B cell (primary cell): ENCODE measurements at regions not wholly inside any gene's neighbourhood (a gene's known extent, or its start where the extent isn't known, plus 50 kb on each side); places are given as distances from the start of the nearest gene placed in this dataset.

Experiments
- ATAC-seq: fragments of 200-7000 bp; cut with Tn5 transposase; one replicate; pipeline ENCODE4 v1.10.0; 2021; ENCODE audit warnings: low read depth, mild to moderate bottlenecking, moderate number of reproducible peaks, moderate library complexity
- CTCF ChIA-PET: fragments of 350-600 bp; sonication (Branson Sonifier 250); formaldehyde crosslinking; loops from one replicate; lab custom pipeline; 2021; ENCODE audit warnings: antibody characterized with exemption, inconsistent platforms; lab: Charles Lee
- POLR2A ChIA-PET: fragments of 350-600 bp; sonication (Branson Sonifier 250); formaldehyde crosslinking; loops from one replicate; lab custom pipeline; 2021; ENCODE audit warnings: antibody characterized with exemption; lab: Charles Lee
- DNase-seq: peaks from one replicate; pipeline ENCODE4 v3.0.0; 2013
- H2AFZ ChIP-seq: 2 replicates; pipeline ENCODE4 v1.6.1; 2012; ENCODE audit warnings: mild to moderate bottlenecking, low read depth, low read length; ENCODE audit not compliant: insufficient read depth, poor library complexity, severe bottlenecking
- H3K27ac ChIP-seq, 2 donors: 1 replicate in 1 of 2; 2 replicates in 1 of 2; pipeline ENCODE4 v1.5.1; 2012 to 2013; ENCODE audit warnings: low read length in 2 of 2, mild to moderate bottlenecking in 2 of 2, moderate library complexity in 1 of 2
- H3K27me3 ChIP-seq, 4 experiments: fragments of 200-600 bp in 1 of 4; sonication (generic) in 1 of 4; replicated peaks in 1 of 4; 1 replicate in 2 of 4; 2 replicates in 2 of 4; pipeline versions ENCODE4 v1.6.1 to v1.7.0; 2013 to 2016; ENCODE audit warnings: low read length in 3 of 4, mild to moderate bottlenecking in 2 of 4, mixed read lengths in 1 of 4, moderate library complexity in 1 of 4; ENCODE audit not compliant: insufficient read depth in 4 of 4, control insufficient read depth in 3 of 4; ENCODE audit errors: control extremely low read depth in 1 of 4
- H3K36me3 ChIP-seq, 2 experiments: replicated peaks in 1 of 2; 1 replicate in 1 of 2; 2 replicates in 1 of 2; pipeline versions ENCODE4 v1.6.1 to v1.7.1; 2013; ENCODE audit warnings: low read length in 1 of 2; ENCODE audit not compliant: insufficient read depth in 2 of 2, control insufficient read depth in 1 of 2; ENCODE audit errors: control extremely low read depth in 1 of 2, extremely low read depth in 1 of 2
- H3K4me1 ChIP-seq, 2 donors: fragments of 200-600 bp in 1 of 2; sonication (generic) in 1 of 2; 1 replicate in 1 of 2; 2 replicates in 1 of 2; pipeline versions ENCODE4 v1.5.1 to v1.6.1; 2013 to 2017; ENCODE audit warnings: low read length in 2 of 2; ENCODE audit not compliant: control insufficient read depth in 2 of 2, insufficient read depth in 2 of 2
- H3K4me2 ChIP-seq: replicated peaks from 2 replicates; pipeline ENCODE3; 2012; ENCODE audit warnings: mild to moderate bottlenecking, low read depth, low read length; ENCODE audit not compliant: poor library complexity, severe bottlenecking
- H3K4me3 ChIP-seq, 5 experiments: fragments of 200-600 bp in 1 of 5; sonication (generic) in 1 of 5; 1 replicate in 3 of 5; 2 replicates in 2 of 5; pipeline versions ENCODE4 v1.5.1 to v1.7.0; 2011 to 2016; ENCODE audit warnings: low read length in 4 of 5, mild to moderate bottlenecking in 4 of 5, low read depth in 2 of 5, control low read depth in 1 of 5, moderate library complexity in 1 of 5; ENCODE audit not compliant: insufficient read depth in 1 of 5; ENCODE audit errors: control extremely low read depth in 1 of 5, extremely low read depth in 1 of 5
- H3K79me2 ChIP-seq: fragments of 200-600 bp; sonication (generic); one replicate; pipeline ENCODE4 v1.6.0; 2016; ENCODE audit warnings: low read length; ENCODE audit not compliant: control insufficient read depth, insufficient read depth
- H3K9ac ChIP-seq: fragments of 200-600 bp; sonication (generic); 2 replicates; pipeline ENCODE4 v1.6.1; 2017; ENCODE audit warnings: mild to moderate bottlenecking, low read length, moderate library complexity
- H3K9me3 ChIP-seq, 3 donors: one replicate each; pipeline versions ENCODE4 v1.6.1 to v1.7.1; 2013; ENCODE audit warnings: low read length in 2 of 3; ENCODE audit not compliant: control insufficient read depth in 2 of 3, insufficient read depth in 1 of 3; ENCODE audit errors: control extremely low read depth in 1 of 3
- H4K20me1 ChIP-seq: 2 replicates; pipeline ENCODE4 v1.6.0; 2012; ENCODE audit warnings: mild to moderate bottlenecking, low read length; ENCODE audit not compliant: insufficient read depth, control insufficient read depth, poor library complexity, severe bottlenecking
- H3K27ac Mint-ChIP-seq: one replicate; pipeline ENCODE4 v1.8.0; 2021; ENCODE audit warnings: mixed read lengths
- H3K27me3 Mint-ChIP-seq: one replicate; pipeline ENCODE4 v1.8.0; 2021; ENCODE audit warnings: mixed read lengths
- H3K4me1 Mint-ChIP-seq: one replicate; pipeline ENCODE4 v1.8.0; 2021; ENCODE audit warnings: mixed read lengths
- H3K4me3 Mint-ChIP-seq: one replicate; pipeline ENCODE4 v1.8.0; 2021; ENCODE audit warnings: mixed read lengths
- H3K9me3 Mint-ChIP-seq: one replicate; pipeline ENCODE4 v1.8.0; 2022; ENCODE audit warnings: mixed read lengths; ENCODE audit not compliant: insufficient read depth
- EZH2 ChIP-seq: IDR thresholded peaks from 2 replicates; pipeline ENCODE4 v1.6.1; 2012; ENCODE audit warnings: borderline replicate concordance, low read depth, mild to moderate bottlenecking, moderate library complexity, low read length; ENCODE audit not compliant: insufficient read depth, poor library complexity, severe bottlenecking
- WGBS: methylation state at CpG from one replicate; pipeline ENCODE4 v1.1.5; 2013; ENCODE audit warnings: missing lambda C conversion rate; ENCODE audit not compliant: insufficient coverage; 5-methylcytosine and 5-hydroxymethylcytosine counted together
- intact Hi-C: fragments of 100-400 bp; cut with micrococcal nuclease; formaldehyde crosslinking; loops from one replicate; pipeline ENCODE4 v1.10.0; 2022
- TF ChIP-seq, protein P1 (sequence below): fragments of 200-600 bp; IDR thresholded peaks from one replicate; pipeline ENCODE4 v1.8.0; 2022; ENCODE audit warnings: antibody characterized with exemption, mild to moderate bottlenecking

DNA sequence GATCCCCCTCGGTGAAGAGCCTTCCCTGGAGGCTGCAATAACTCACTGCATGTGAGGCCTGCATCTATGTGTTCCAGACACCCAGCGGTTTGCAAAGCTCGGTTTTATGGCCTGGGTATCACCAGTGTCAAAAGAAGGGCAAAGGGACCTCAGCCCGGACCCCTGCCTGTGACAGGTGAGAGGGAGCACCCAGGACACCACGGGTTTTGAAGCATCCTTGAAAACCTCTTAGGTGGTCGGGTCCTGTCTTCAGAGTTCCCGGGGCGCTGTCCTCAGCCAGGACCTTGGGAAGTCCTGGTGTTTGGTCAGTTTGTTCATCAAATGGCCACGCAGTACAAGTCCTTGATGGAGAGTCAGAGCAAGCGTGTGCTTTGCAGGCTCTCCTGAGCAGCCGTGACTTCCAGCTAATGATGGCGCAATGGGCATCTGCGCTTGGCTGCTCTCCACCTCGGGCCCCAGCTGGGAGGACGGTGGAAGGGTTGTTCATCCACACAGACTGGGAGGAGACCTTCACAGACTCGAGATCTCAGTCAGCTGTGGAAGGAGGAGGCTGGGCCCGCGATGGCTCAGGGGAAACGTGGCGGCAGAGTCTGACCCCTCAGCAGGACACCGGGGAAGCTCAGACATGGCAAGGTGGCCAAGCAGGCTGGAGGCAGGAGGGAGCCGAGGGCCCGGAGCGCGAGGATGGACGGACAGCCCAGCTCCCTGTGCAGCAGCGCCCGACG, 113.1 kb upstream of the GPC1 start:
- no peaks in the 10 kb centered on the region for H3K27me3 ChIP-seq
- H2AFZ ChIP-seq: no peak overlapping the region
- peaks cover 6% of the 10 kb centered on the region for H3K27me3 Mint-ChIP-seq
- no peaks in the 10 kb centered on the region for H3K4me1 ChIP-seq
- TF ChIP-seq, protein P1, sequence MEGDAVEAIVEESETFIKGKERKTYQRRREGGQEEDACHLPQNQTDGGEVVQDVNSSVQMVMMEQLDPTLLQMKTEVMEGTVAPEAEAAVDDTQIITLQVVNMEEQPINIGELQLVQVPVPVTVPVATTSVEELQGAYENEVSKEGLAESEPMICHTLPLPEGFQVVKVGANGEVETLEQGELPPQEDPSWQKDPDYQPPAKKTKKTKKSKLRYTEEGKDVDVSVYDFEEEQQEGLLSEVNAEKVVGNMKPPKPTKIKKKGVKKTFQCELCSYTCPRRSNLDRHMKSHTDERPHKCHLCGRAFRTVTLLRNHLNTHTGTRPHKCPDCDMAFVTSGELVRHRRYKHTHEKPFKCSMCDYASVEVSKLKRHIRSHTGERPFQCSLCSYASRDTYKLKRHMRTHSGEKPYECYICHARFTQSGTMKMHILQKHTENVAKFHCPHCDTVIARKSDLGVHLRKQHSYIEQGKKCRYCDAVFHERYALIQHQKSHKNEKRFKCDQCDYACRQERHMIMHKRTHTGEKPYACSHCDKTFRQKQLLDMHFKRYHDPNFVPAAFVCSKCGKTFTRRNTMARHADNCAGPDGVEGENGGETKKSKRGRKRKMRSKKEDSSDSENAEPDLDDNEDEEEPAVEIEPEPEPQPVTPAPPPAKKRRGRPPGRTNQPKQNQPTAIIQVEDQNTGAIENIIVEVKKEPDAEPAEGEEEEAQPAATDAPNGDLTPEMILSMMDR: no peak
- no peak for TF ChIP-seq EZH2
- DNase-seq: no peak
- no peaks in the 10 kb centered on the region for H3K9me3 Mint-ChIP-seq
- no peak overlapping the region for H3K27ac ChIP-seq
- H3K9me3 ChIP-seq: no peaks in the 10 kb centered on the region
- no peak overlapping the region for H3K27ac Mint-ChIP-seq
- intact Hi-C loops: no loop called here
- H3K9ac ChIP-seq: no peak overlapping the region
- no peaks in the 10 kb centered on the region for H3K79me2 ChIP-seq
- no peaks in the 10 kb centered on the region for H3K4me1 Mint-ChIP-seq
- H3K4me2 ChIP-seq: no peak overlapping the region
- POLR2A ChIA-PET: no interaction called here
- no peaks in the 10 kb centered on the region for H4K20me1 ChIP-seq
- H3K4me3 Mint-ChIP-seq: no peak overlapping the region
- no peaks in the 10 kb centered on the region for H3K36me3 ChIP-seq
- CTCF ChIA-PET: no interaction called here
- 82% methylated on average over 29 of the region's 29 CpGs for WGBS
- ATAC-seq: no peak
- H3K4me3 ChIP-seq: no peak overlapping the region

DNA sequence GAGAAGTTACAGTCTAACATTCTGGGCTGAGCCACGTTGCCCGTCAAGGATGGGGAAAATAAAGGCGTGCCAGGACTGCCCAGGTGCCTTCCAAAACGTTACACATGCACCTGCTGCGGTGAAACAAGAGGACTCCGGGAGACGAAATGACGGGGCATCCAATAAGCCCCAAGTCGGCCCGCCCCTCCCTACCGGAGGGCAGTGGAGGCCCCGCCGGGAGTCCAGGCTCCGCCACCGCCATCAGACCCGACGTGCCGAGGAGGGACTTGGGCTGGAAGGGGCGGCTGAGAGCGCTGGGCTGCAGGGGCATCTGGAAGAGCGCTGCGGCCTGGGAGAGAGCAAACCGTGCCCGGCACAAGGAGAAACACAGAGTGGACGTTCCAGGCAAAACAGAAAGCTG, 112.5 kb upstream of the GPC1 start:
- H3K4me3 ChIP-seq: no peak overlapping the region

More for the DNA sequence above, 112.5 kb upstream of the GPC1 start:
- POLR2A ChIA-PET: no interaction called here
- Histone ChIP-seq H3K4me1 (no peaks in the 10 kb centered on the region), H3K9ac (no peak overlapping the region), H3K9me3 (no peaks in the 10 kb centered on the region), H3K27ac (no peak overlapping the region), H3K36me3 (no peaks in the 10 kb centered on the region), H3K4me2 (no peak overlapping the region), H2AFZ (no peak overlapping the region), H3K79me2 (no peaks in the 10 kb centered on the region), H4K20me1 (no peaks in the 10 kb centered on the region), H3K27me3 (no peaks in the 10 kb centered on the region)
- Mint-ChIP-seq H3K4me1 (no peaks in the 10 kb centered on the region), H3K27ac (no peak overlapping the region), H3K9me3 (no peaks in the 10 kb centered on the region), H3K27me3 (peaks cover 4% of the 10 kb centered on the region), H3K4me3 (no peak overlapping the region)
- CTCF ChIA-PET: no interaction called here
- TF ChIP-seq EZH2: no peak
- TF ChIP-seq, protein P1: no peak
- ATAC-seq: no peak
- no peak for DNase-seq
- 90% methylated on average over 24 of the region's 25 CpGs for WGBS
- intact Hi-C loops: no loop called here
